Natural killer cell (primary cell): ENCODE measurements at regions not wholly inside any gene's neighbourhood (a gene's known extent, or its start where the extent isn't known, plus 50 kb on each side); places are given as distances from the start of the nearest gene placed in this dataset.

Experiments used
- ATAC-seq, 3 donors: fragments of 150-1000 bp in 2 of 3; fragments of 200-7000 bp in 1 of 3; cut with Tn5 transposase; 1 replicate in 1 of 3; 2 replicates in 2 of 3; pipeline ENCODE4 v1.10.0; 2021; ENCODE audit warnings: mild to moderate bottlenecking in 2 of 3, moderate library complexity in 2 of 3
- DNase-seq, 2 donors: peaks; one replicate each; pipeline versions ENCODE4 v3.0.0 to v3.0.0-alpha.2; 2013 to 2021; ENCODE audit warnings: mixed read lengths in 1 of 2
- H3K27ac ChIP-seq: one replicate; pipeline ENCODE4 v1.5.1; 2013; ENCODE audit warnings: mild to moderate bottlenecking, low read length
- H3K27me3 ChIP-seq: one replicate; pipeline ENCODE4 v1.6.1; 2013; ENCODE audit warnings: low read length; ENCODE audit not compliant: control insufficient read depth, insufficient read depth
- H3K36me3 ChIP-seq: one replicate; pipeline ENCODE4 v1.6.1; 2013; ENCODE audit warnings: low read length; ENCODE audit not compliant: control insufficient read depth, insufficient read depth
- H3K4me1 ChIP-seq: one replicate; pipeline ENCODE4 v1.6.1; 2013; ENCODE audit warnings: low read length; ENCODE audit not compliant: control insufficient read depth, insufficient read depth
- H3K4me3 ChIP-seq: one replicate; pipeline ENCODE4 v1.5.1; 2013; ENCODE audit warnings: low read length
- H3K9me3 ChIP-seq: one replicate; pipeline ENCODE4 v1.6.1; 2013; ENCODE audit warnings: low read length; ENCODE audit not compliant: control insufficient read depth, insufficient read depth
- H3K27ac Mint-ChIP-seq, 2 donors: one replicate each; pipeline ENCODE4 v1.8.0; 2022; ENCODE audit warnings: mild to moderate bottlenecking in 2 of 2, mixed read lengths in 2 of 2, moderate library complexity in 1 of 2
- H3K27me3 Mint-ChIP-seq, 2 donors: one replicate each; pipeline ENCODE4 v1.8.0; 2022; ENCODE audit warnings: low read depth in 2 of 2, mixed read lengths in 2 of 2
- H3K36me3 Mint-ChIP-seq: one replicate; pipeline ENCODE4 v1.8.0; 2022; ENCODE audit warnings: mixed read lengths
- H3K4me1 Mint-ChIP-seq, 2 donors: one replicate each; pipeline ENCODE4 v1.8.0; 2022; ENCODE audit warnings: mixed read lengths in 2 of 2
- H3K4me3 Mint-ChIP-seq: one replicate; pipeline ENCODE4 v1.8.0; 2022; ENCODE audit warnings: mild to moderate bottlenecking, moderate library complexity, mixed read lengths
- H3K9me3 Mint-ChIP-seq, 2 donors: one replicate each; pipeline ENCODE4 v1.8.0; 2022; ENCODE audit warnings: mixed read lengths in 2 of 2
- CTCF ChIP-seq: fragments of 200-600 bp; IDR thresholded peaks from one replicate; pipeline ENCODE4 v1.8.0; 2022; ENCODE audit warnings: antibody characterized with exemption
- WGBS: methylation state at CpG from one replicate; pipeline ENCODE4 v1.1.7; 2013; ENCODE audit warnings: missing lambda C conversion rate; ENCODE audit not compliant: insufficient coverage; 5-methylcytosine and 5-hydroxymethylcytosine counted together
- intact Hi-C: fragments of 100-400 bp; cut with micrococcal nuclease; formaldehyde crosslinking; loops from one replicate; pipeline ENCODE4 v1.14.2; 2022

GRCh38 chr2:7119132-7119835 lies 202.1 kb downstream of the RNF144A start:
- no peaks in the 10 kb centered on the region for H3K4me1 ChIP-seq
- WGBS: 75% methylated on average over 8 of the region's 8 CpGs
- ATAC-seq: no peak
- TF ChIP-seq CTCF: no peak
- peaks cover 10 to 23% of the 10 kb centered on the region in 2 donors for H3K27me3 Mint-ChIP-seq
- H3K27ac Mint-ChIP-seq: no peak overlapping the region
- intact Hi-C loops: no loop called here
- H3K27ac ChIP-seq: no peak overlapping the region
- H3K9me3 Mint-ChIP-seq: peaks cover 2 to 3% of the 10 kb centered on the region in 2 donors
- no peaks in the 10 kb centered on the region for H3K4me1 Mint-ChIP-seq
- no peak overlapping the region for H3K4me3 ChIP-seq
- H3K36me3 ChIP-seq: no peaks in the 10 kb centered on the region
- H3K27me3 ChIP-seq: no peaks in the 10 kb centered on the region
- H3K4me3 Mint-ChIP-seq: no peak overlapping the region
- DNase-seq: peak in 1 of 2 donors; percentile 33
- H3K36me3 Mint-ChIP-seq: peaks cover 7% of the 10 kb centered on the region
- no peaks in the 10 kb centered on the region for H3K9me3 ChIP-seq

- no peaks in the 10 kb centered on the region for H3K27me3 ChIP-seq
- Mint-ChIP-seq H3K4me1 (no peaks in the 10 kb centered on the region), H3K4me3 (no peak overlapping the region), H3K36me3 (no peaks in the 10 kb centered on the region), H3K27ac (no peak overlapping the region), H3K27me3 (peaks cover 4 to 9% of the 10 kb centered on the region in 2 donors), H3K9me3 (no peaks in the 10 kb centered on the region)
- H3K4me1 ChIP-seq: no peaks in the 10 kb centered on the region
- intact Hi-C loops: no loop called here
- no peak for TF ChIP-seq CTCF
- no peak overlapping the region for H3K27ac ChIP-seq
- H3K9me3 ChIP-seq: no peaks in the 10 kb centered on the region
- no peak overlapping the region for H3K4me3 ChIP-seq
- DNase-seq (no peak), ATAC-seq (no peak)
- H3K36me3 ChIP-seq: no peaks in the 10 kb centered on the region
- WGBS: 91% methylated on average over 5 of the region's 5 CpGs
Measured at GRCh38 chr2:7121851-7122250, 204.6 kb downstream of the RNF144A start.

GRCh38 chr2:7127156-7127555 lies 209.9 kb downstream of the RNF144A start:
- peaks cover 0 to 6% of the 10 kb centered on the region in 2 donors for H3K4me1 Mint-ChIP-seq
- no peak overlapping the region for H3K4me3 ChIP-seq
- peaks cover 7 to 9% of the 10 kb centered on the region in 2 donors for H3K27me3 Mint-ChIP-seq
- DNase-seq: no peak
- H3K36me3 Mint-ChIP-seq: no peaks in the 10 kb centered on the region
- H3K27me3 ChIP-seq: no peaks in the 10 kb centered on the region
- no peaks in the 10 kb centered on the region for H3K9me3 ChIP-seq
- no peaks in the 10 kb centered on the region for H3K9me3 Mint-ChIP-seq
- H3K27ac Mint-ChIP-seq: no peak overlapping the region
- no peak overlapping the region for H3K4me3 Mint-ChIP-seq
- intact Hi-C loops: no loop called here
- H3K4me1 ChIP-seq: no peaks in the 10 kb centered on the region
- no peak for TF ChIP-seq CTCF
- H3K27ac ChIP-seq: no peak overlapping the region
- no peak for ATAC-seq
- no peaks in the 10 kb centered on the region for H3K36me3 ChIP-seq
- WGBS: 99% methylated on average over 2 of the region's 2 CpGs

GRCh38 chr2:7127687-7128086 lies 210.5 kb downstream of the RNF144A start:
- no peak for DNase-seq
- Mint-ChIP-seq H3K36me3 (no peaks in the 10 kb centered on the region), H3K9me3 (no peaks in the 10 kb centered on the region), H3K27me3 (peaks cover 7 to 9% of the 10 kb centered on the region in 2 donors), H3K4me3 (no peak overlapping the region), H3K27ac (no peak overlapping the region), H3K4me1 (peaks cover 0 to 6% of the 10 kb centered on the region in 2 donors)
- intact Hi-C loops: no loop called here
- H3K27ac ChIP-seq: no peak overlapping the region
- no peaks in the 10 kb centered on the region for H3K9me3 ChIP-seq
- no peak overlapping the region for H3K4me3 ChIP-seq
- H3K27me3 ChIP-seq: no peaks in the 10 kb centered on the region
- TF ChIP-seq CTCF: no peak
- H3K36me3 ChIP-seq: no peaks in the 10 kb centered on the region
- no peaks in the 10 kb centered on the region for H3K4me1 ChIP-seq
- no peak for ATAC-seq
